GM23248 (cell line): ENCODE measurements at regions not wholly inside any gene's neighbourhood (a gene's known extent, or its start where the extent isn't known, plus 50 kb on each side); places are given as distances from the start of the nearest gene placed in this dataset.

ENCODE experiments used
- EZH2 ChIP-seq: fragments of 200-600 bp; sonication (generic); IDR thresholded peaks from 2 replicates; pipeline ENCODE4 v1.6.1; 2018; ENCODE audit warnings: antibody characterized with exemption, mild to moderate bottlenecking; ENCODE audit not compliant: insufficient read depth, poor library complexity, severe bottlenecking
- EZH2phosphoT487 ChIP-seq: fragments of 200-600 bp; sonication (generic); IDR thresholded peaks from 2 replicates; pipeline ENCODE4 v1.6.1; 2018; ENCODE audit warnings: antibody characterized with exemption, moderate library complexity, mild to moderate bottlenecking, low read depth; ENCODE audit not compliant: insufficient read depth

- TF ChIP-seq EZH2 = no peak
- TF ChIP-seq EZH2phosphoT487 = no peak
Measured at GRCh38 chr3:137224464-137224863, 266.7 kb downstream of the IL20RB start.
